Keratinocyte (primary cell): ENCODE measurements at regions not wholly inside any gene's neighbourhood (a gene's known extent, or its start where the extent isn't known, plus 50 kb on each side); places are given as distances from the start of the nearest gene placed in this dataset.

Source experiments
- DNase-seq: peaks from one replicate; pipeline ENCODE4 v3.0.0-alpha.2; 2011; ENCODE audit warnings: low read depth, missing footprints, low spot score
- FAIRE-seq: peaks from 2 replicates; lab custom pipeline; 2011; peaks lifted over from hg19 to GRCh38; lab: Jason Lieb, UNC
- H2AFZ ChIP-seq: 2 replicates; pipeline ENCODE4 v1.6.0; 2012; ENCODE audit warnings: low read length, control low read depth, inconsistent platforms; ENCODE audit not compliant: control insufficient read depth
- H3K27ac ChIP-seq: 2 replicates; pipeline ENCODE4 v1.5.1; 2011; ENCODE audit warnings: low read length; ENCODE audit not compliant: control insufficient read depth, insufficient read depth
- H3K27me3 ChIP-seq: 3 replicates; pipeline ENCODE4 v1.6.0; 2011; ENCODE audit warnings: low read length; ENCODE audit not compliant: control insufficient read depth, insufficient read depth; ENCODE audit errors: extremely low read depth
- H3K36me3 ChIP-seq, 2 experiments: 2 replicates in 1 of 2; 3 replicates in 1 of 2; pipeline ENCODE4 v1.5.1; 2011; ENCODE audit warnings: low read length in 2 of 2, mild to moderate bottlenecking in 1 of 2; ENCODE audit not compliant: control insufficient read depth in 2 of 2, insufficient read depth in 2 of 2; ENCODE audit errors: extremely low read depth in 1 of 2
- H3K4me1 ChIP-seq: 3 replicates; pipeline ENCODE4 v1.5.1; 2011; ENCODE audit warnings: low read length; ENCODE audit not compliant: control insufficient read depth, insufficient read depth; ENCODE audit errors: extremely low read depth
- H3K4me2 ChIP-seq: 3 replicates; pipeline ENCODE4 v1.6.0; 2011; ENCODE audit warnings: low read depth, low read length; ENCODE audit not compliant: control insufficient read depth, insufficient read depth; ENCODE audit errors: extremely low read depth
- H3K4me3 ChIP-seq, 3 experiments: fragments of 200-600 bp in 1 of 3; sonication (generic) in 1 of 3; 2 replicates in 2 of 3; 3 replicates in 1 of 3; pipeline ENCODE4 v1.5.1; 2011 to 2016; ENCODE audit warnings: low read length in 3 of 3, mild to moderate bottlenecking in 3 of 3, control low read depth in 2 of 3, inconsistent platforms in 1 of 3, low read depth in 1 of 3, mixed read lengths in 1 of 3, mixed run types in 1 of 3, moderate library complexity in 1 of 3; ENCODE audit not compliant: control insufficient read depth in 2 of 3, insufficient read depth in 2 of 3; ENCODE audit errors: extremely low read depth in 1 of 3
- H3K79me2 ChIP-seq: 2 replicates; pipeline ENCODE4 v1.6.0; 2012; ENCODE audit warnings: low read length; ENCODE audit not compliant: control insufficient read depth, insufficient read depth
- H3K9ac ChIP-seq: 3 replicates; pipeline ENCODE4 v1.6.0; 2011; ENCODE audit warnings: low read length; ENCODE audit not compliant: control insufficient read depth, insufficient read depth; ENCODE audit errors: extremely low read depth
- H3K9me1 ChIP-seq: 3 replicates; pipeline ENCODE4 v1.6.0; 2011; ENCODE audit warnings: low read length; ENCODE audit not compliant: control insufficient read depth, insufficient read depth; ENCODE audit errors: extremely low read depth
- H3K9me3 ChIP-seq: 2 replicates; pipeline ENCODE4 v1.5.1; 2012; ENCODE audit warnings: low read depth, low read length; ENCODE audit not compliant: control insufficient read depth
- H4K20me1 ChIP-seq: 3 replicates; pipeline ENCODE4 v1.6.0; 2011; ENCODE audit warnings: low read length; ENCODE audit not compliant: control insufficient read depth, insufficient read depth; ENCODE audit errors: extremely low read depth
- EZH2 ChIP-seq: IDR thresholded peaks from one replicate; pipeline ENCODE4 v1.6.1; 2012; ENCODE audit warnings: inconsistent platforms, mild to moderate bottlenecking, low read length, moderate library complexity
- dilution Hi-C: fragments of 300-500 bp; cut with MboI; formaldehyde crosslinking; loops from one replicate; pipeline ENCODE4 v1.7.0; 2020; ENCODE audit warnings: low sequenced_read_pairs; ENCODE audit not compliant: extremely low pct_ligation_motif_present
- TF ChIP-seq, protein P1 (sequence below), 3 experiments: IDR thresholded peaks in 1 of 3; conservative IDR thresholded peaks in 1 of 3; optimal IDR thresholded peaks in 1 of 3; 2 replicates in 2 of 3; 3 replicates in 1 of 3; pipeline versions ENCODE3 to v1.5.1; 2011; ENCODE audit warnings: low read length in 3 of 3, mild to moderate bottlenecking in 3 of 3, moderate library complexity in 2 of 3, control low read depth in 1 of 3, inconsistent platforms in 1 of 3; ENCODE audit not compliant: insufficient read depth in 2 of 3; ENCODE audit errors: extremely low read depth in 1 of 3

DNA sequence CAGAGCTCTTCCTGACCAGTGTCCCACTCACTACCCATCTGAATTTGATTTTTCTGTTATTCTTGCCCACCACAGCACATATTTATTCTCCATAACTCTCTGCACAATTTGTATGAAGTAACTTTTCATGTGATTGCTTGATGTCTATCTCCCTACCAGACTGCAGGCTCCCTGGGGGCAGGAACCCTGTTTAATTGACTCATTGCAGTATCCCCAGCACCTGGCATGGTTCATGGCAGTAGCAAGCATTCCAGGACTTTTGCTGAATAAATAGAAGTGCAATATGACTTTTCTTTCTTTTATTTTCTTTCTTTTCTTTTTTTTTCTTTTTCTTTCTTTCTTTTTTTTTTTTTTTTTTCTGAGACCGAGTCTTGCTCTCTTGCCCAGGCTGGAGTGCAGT is 88.7 kb upstream of the XPO1 start:
- no peaks in the 10 kb centered on the region for H3K79me2 ChIP-seq
- H3K4me3 ChIP-seq, result no peak overlapping the region
- no peaks in the 10 kb centered on the region for H3K9me1 ChIP-seq
- TF ChIP-seq, protein P1, sequence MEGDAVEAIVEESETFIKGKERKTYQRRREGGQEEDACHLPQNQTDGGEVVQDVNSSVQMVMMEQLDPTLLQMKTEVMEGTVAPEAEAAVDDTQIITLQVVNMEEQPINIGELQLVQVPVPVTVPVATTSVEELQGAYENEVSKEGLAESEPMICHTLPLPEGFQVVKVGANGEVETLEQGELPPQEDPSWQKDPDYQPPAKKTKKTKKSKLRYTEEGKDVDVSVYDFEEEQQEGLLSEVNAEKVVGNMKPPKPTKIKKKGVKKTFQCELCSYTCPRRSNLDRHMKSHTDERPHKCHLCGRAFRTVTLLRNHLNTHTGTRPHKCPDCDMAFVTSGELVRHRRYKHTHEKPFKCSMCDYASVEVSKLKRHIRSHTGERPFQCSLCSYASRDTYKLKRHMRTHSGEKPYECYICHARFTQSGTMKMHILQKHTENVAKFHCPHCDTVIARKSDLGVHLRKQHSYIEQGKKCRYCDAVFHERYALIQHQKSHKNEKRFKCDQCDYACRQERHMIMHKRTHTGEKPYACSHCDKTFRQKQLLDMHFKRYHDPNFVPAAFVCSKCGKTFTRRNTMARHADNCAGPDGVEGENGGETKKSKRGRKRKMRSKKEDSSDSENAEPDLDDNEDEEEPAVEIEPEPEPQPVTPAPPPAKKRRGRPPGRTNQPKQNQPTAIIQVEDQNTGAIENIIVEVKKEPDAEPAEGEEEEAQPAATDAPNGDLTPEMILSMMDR (optimal IDR thresholded peaks at IDR 0.05 in 1 of 3, IDR thresholded peaks at IDR 0.05 in 1 of 3, conservative IDR thresholded peaks at IDR 0.05 in 1 of 3; ENCODE audit: extremely low read depth in 1 of 3, insufficient read depth in 2 of 3, low read length in 3 of 3), result no peak
- TF ChIP-seq EZH2, result no peak
- dilution Hi-C loops, result no loop called here
- H3K27me3 ChIP-seq, result no peaks in the 10 kb centered on the region
- H3K36me3 ChIP-seq, result no peaks in the 10 kb centered on the region
- no peaks in the 10 kb centered on the region for H4K20me1 ChIP-seq
- no peak for DNase-seq
- H3K9ac ChIP-seq, result no peak overlapping the region
- no peak for FAIRE-seq
- no peak overlapping the region for H2AFZ ChIP-seq
- H3K4me2 ChIP-seq, result no peak overlapping the region
- H3K27ac ChIP-seq, result no peak overlapping the region
- H3K9me3 ChIP-seq, result no peaks in the 10 kb centered on the region
- no peaks in the 10 kb centered on the region for H3K4me1 ChIP-seq

DNA sequence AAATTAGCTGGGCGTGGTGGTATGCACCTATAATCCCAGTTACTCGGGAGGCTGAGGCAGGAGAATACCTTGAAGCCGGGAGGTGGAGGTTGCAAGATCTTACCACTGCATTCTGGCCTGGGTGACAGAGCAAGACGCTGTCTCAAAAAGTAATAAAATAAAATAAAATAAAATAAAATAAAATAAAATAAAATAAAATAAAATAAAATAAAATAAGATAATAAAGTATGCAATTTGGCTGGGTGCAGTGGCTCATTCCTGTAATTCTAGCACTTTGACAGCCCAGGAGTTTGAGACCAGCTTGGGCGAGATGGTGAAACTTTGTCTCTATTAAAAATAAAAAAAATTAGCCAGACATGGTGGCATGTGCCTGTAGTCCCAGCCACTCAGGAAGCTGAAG is 85.6 kb upstream of the XPO1 start:
- H3K9me3 ChIP-seq, result no peaks in the 10 kb centered on the region
- no peak overlapping the region for H3K27ac ChIP-seq
- DNase-seq, result no peak
- no peaks in the 10 kb centered on the region for H3K4me1 ChIP-seq
- H3K9me1 ChIP-seq, result no peaks in the 10 kb centered on the region
- H4K20me1 ChIP-seq, result no peaks in the 10 kb centered on the region
- H3K4me2 ChIP-seq, result no peak overlapping the region
- no peak overlapping the region for H3K4me3 ChIP-seq
- H3K79me2 ChIP-seq, result no peaks in the 10 kb centered on the region
- dilution Hi-C loops, result no loop called here
- no peak for TF ChIP-seq EZH2
- H3K9ac ChIP-seq, result no peak overlapping the region
- H3K36me3 ChIP-seq, result no peaks in the 10 kb centered on the region
- no peak overlapping the region for H2AFZ ChIP-seq
- no peaks in the 10 kb centered on the region for H3K27me3 ChIP-seq
- FAIRE-seq, result no peak
